ENCODE measurements at regions not wholly inside any gene's neighbourhood (a gene's known extent, or its start where the extent isn't known, plus 50 kb on each side); places are given as distances from the start of the nearest gene placed in this dataset.

- no peak overlapping the region for H3K4me3 ChIP-seq (ENCODE audit: insufficient read depth, low read depth, low read length)
- H3K36me3 ChIP-seq (replicated peaks; ENCODE audit: control insufficient read depth, insufficient read depth, low read length), result no peaks in the 10 kb centered on the region
- H3K27me3 ChIP-seq (ENCODE audit: control insufficient read depth, insufficient read depth, low read length), result peaks cover under 1% of the 10 kb centered on the region
- DNase-seq, result no peak
Measured at GRCh38 chr1:59141267-59141863, 155.5 kb upstream of the FGGY start.

GRCh38 chr1:59142311-59143132, 154.4 kb upstream of the FGGY start:
- no peaks in the 10 kb centered on the region for H3K36me3 ChIP-seq (replicated peaks; ENCODE audit: control insufficient read depth, insufficient read depth, low read length)
- H3K27me3 ChIP-seq (ENCODE audit: control insufficient read depth, insufficient read depth, low read length), result peaks cover 6% of the 10 kb centered on the region
- no peak for DNase-seq
- no peak overlapping the region for H3K4me3 ChIP-seq (ENCODE audit: insufficient read depth, low read depth, low read length)

GRCh38 chr1:59143133-59143487, 153.8 kb upstream of the FGGY start:
- Histone ChIP-seq H3K27me3 (ENCODE audit: control insufficient read depth, insufficient read depth, low read length) (peaks cover 6% of the 10 kb centered on the region), H3K4me3 (ENCODE audit: insufficient read depth, low read depth, low read length) (no peak overlapping the region), H3K36me3 (replicated peaks; ENCODE audit: control insufficient read depth, insufficient read depth, low read length) (no peaks in the 10 kb centered on the region)
- peak; percentile 53 for DNase-seq

GRCh38 chr1:59143811-59144210, 153.1 kb upstream of the FGGY start:
- DNase-seq, result peak; percentile 48
- Histone ChIP-seq H3K36me3 (replicated peaks; ENCODE audit: control insufficient read depth, insufficient read depth, low read length) (no peaks in the 10 kb centered on the region), H3K27me3 (ENCODE audit: control insufficient read depth, insufficient read depth, low read length) (peaks cover 6% of the 10 kb centered on the region), H3K4me3 (ENCODE audit: insufficient read depth, low read depth, low read length) (no peak overlapping the region)

- H3K36me3 ChIP-seq (replicated peaks; ENCODE audit: control insufficient read depth, insufficient read depth, low read length), result no peaks in the 10 kb centered on the region
- no peak for DNase-seq
- H3K27me3 ChIP-seq (ENCODE audit: control insufficient read depth, insufficient read depth, low read length), result peaks cover 6% of the 10 kb centered on the region
- no peak overlapping the region for H3K4me3 ChIP-seq (ENCODE audit: insufficient read depth, low read depth, low read length)
Measured at GRCh38 chr1:59144959-59145358, 151.9 kb upstream of the FGGY start.

GRCh38 chr1:59146056-59146455, 150.8 kb upstream of the FGGY start:
- Histone ChIP-seq H3K27me3 (ENCODE audit: control insufficient read depth, insufficient read depth, low read length) (peaks cover 6% of the 10 kb centered on the region), H3K36me3 (replicated peaks; ENCODE audit: control insufficient read depth, insufficient read depth, low read length) (no peaks in the 10 kb centered on the region), H3K4me3 (ENCODE audit: insufficient read depth, low read depth, low read length) (no peak overlapping the region)
- no peak for DNase-seq

- H3K4me3 ChIP-seq (ENCODE audit: insufficient read depth, low read depth, low read length), result peak overlapping the region; percentile 45
- no peaks in the 10 kb centered on the region for H3K36me3 ChIP-seq (replicated peaks; ENCODE audit: control insufficient read depth, insufficient read depth, low read length)
- peak; percentile 87 for DNase-seq
- peaks cover 6% of the 10 kb centered on the region for H3K27me3 ChIP-seq (ENCODE audit: control insufficient read depth, insufficient read depth, low read length)
Measured at GRCh38 chr1:59146651-59147358, 150.1 kb upstream of the FGGY start.

- Histone ChIP-seq H3K36me3 (replicated peaks; ENCODE audit: control insufficient read depth, insufficient read depth, low read length) (no peaks in the 10 kb centered on the region), H3K4me3 (ENCODE audit: insufficient read depth, low read depth, low read length) (no peak overlapping the region), H3K27me3 (ENCODE audit: control insufficient read depth, insufficient read depth, low read length) (peaks cover 6% of the 10 kb centered on the region)
- DNase-seq, result no peak
Measured at GRCh38 chr1:59149435-59149834, 147.5 kb upstream of the FGGY start.

- Histone ChIP-seq H3K4me3 (ENCODE audit: insufficient read depth, low read depth, low read length) (no peak overlapping the region), H3K36me3 (replicated peaks; ENCODE audit: control insufficient read depth, insufficient read depth, low read length) (no peaks in the 10 kb centered on the region), H3K27me3 (ENCODE audit: control insufficient read depth, insufficient read depth, low read length) (peaks cover 6% of the 10 kb centered on the region)
- DNase-seq, result no peak
Measured at GRCh38 chr1:59150577-59151386, 146.1 kb upstream of the FGGY start.

GRCh38 chr1:59151387-59151761, 145.5 kb upstream of the FGGY start:
- DNase-seq, result no peak
- Histone ChIP-seq H3K4me3 (ENCODE audit: insufficient read depth, low read depth, low read length) (no peak overlapping the region), H3K36me3 (replicated peaks; ENCODE audit: control insufficient read depth, insufficient read depth, low read length) (no peaks in the 10 kb centered on the region), H3K27me3 (ENCODE audit: control insufficient read depth, insufficient read depth, low read length) (peaks cover 5% of the 10 kb centered on the region)

GRCh38 chr1:59151860-59152259, 145.0 kb upstream of the FGGY start:
- DNase-seq, result no peak
- no peak overlapping the region for H3K4me3 ChIP-seq (ENCODE audit: insufficient read depth, low read depth, low read length)
- H3K36me3 ChIP-seq (replicated peaks; ENCODE audit: control insufficient read depth, insufficient read depth, low read length), result no peaks in the 10 kb centered on the region
- peaks cover 2% of the 10 kb centered on the region; the same call in 1 of the 2 replicates for H3K27me3 ChIP-seq (ENCODE audit: control insufficient read depth, insufficient read depth, low read length)

GRCh38 chr1:59152511-59152910, 144.4 kb upstream of the FGGY start:
- Histone ChIP-seq H3K27me3 (ENCODE audit: control insufficient read depth, insufficient read depth, low read length) (no peaks in the 10 kb centered on the region), H3K36me3 (replicated peaks; ENCODE audit: control insufficient read depth, insufficient read depth, low read length) (no peaks in the 10 kb centered on the region), H3K4me3 (ENCODE audit: insufficient read depth, low read depth, low read length) (no peak overlapping the region)
- DNase-seq, result no peak

- H3K4me3 ChIP-seq (ENCODE audit: insufficient read depth, low read depth, low read length), result no peak overlapping the region
- H3K27me3 ChIP-seq (ENCODE audit: control insufficient read depth, insufficient read depth, low read length), result no peaks in the 10 kb centered on the region
- no peaks in the 10 kb centered on the region for H3K36me3 ChIP-seq (replicated peaks; ENCODE audit: control insufficient read depth, insufficient read depth, low read length)
- no peak for DNase-seq
Measured at GRCh38 chr1:59154401-59154800, 142.5 kb upstream of the FGGY start.

GRCh38 chr1:59155351-59155750, 141.5 kb upstream of the FGGY start:
- DNase-seq, result no peak
- Histone ChIP-seq H3K36me3 (replicated peaks; ENCODE audit: control insufficient read depth, insufficient read depth, low read length) (no peaks in the 10 kb centered on the region), H3K4me3 (ENCODE audit: insufficient read depth, low read depth, low read length) (no peak overlapping the region), H3K27me3 (ENCODE audit: control insufficient read depth, insufficient read depth, low read length) (no peaks in the 10 kb centered on the region)

All from H7 (cell line).